ENCODE measurements at regions not wholly inside any gene's neighbourhood (a gene's known extent, or its start where the extent isn't known, plus 50 kb on each side); places are given as distances from the start of the nearest gene placed in this dataset.

DNA sequence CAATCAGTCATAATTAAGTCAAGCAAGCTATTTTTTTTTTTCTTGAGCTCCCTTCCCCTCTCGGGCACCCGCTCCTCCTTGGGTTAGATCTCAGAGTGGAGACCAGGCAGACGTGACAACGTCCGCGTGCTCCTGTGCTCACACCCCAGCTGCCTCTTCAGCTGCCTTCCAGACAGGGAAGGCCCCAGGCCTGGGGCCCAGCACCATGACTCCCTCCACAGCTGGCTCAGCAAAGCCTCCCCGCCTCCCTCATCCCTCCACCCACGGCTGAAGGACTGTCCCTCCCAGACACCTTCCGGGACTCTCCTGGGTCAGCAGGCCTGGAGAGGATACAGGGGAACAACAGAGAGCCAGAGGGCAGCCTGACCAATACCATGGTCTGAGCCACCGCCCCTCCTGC is 87.9 kb upstream of the LINGO1 start:
- no peaks in the 10 kb centered on the region for H3K27me3 ChIP-seq
- no peaks in the 10 kb centered on the region for H3K36me3 ChIP-seq

DNA sequence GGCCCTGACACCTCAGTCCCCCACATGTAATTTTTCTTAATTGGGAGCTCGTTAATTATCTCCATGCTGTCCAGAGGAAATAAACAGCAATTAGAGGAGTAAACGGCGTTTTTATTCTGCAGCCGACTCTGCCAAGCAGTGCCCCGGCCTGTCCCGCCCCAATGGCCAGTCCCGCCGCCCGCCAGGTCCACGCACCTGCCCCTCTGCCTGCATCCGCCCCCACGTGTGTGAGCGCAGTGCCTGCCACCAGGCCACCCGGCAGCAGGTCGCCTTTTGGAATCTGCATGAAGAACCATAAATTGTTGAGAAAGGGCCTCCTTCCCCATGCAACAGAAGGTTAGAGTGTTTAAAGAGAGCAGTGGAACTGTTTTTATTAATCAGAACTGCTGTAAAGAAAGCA is 87.5 kb upstream of the LINGO1 start:
- Histone ChIP-seq H3K4me3 (no peak overlapping the region), H3K4me1 (no peaks in the 10 kb centered on the region), H3K27me3 (no peaks in the 10 kb centered on the region), H3K27ac (no peak overlapping the region), H3K36me3 (no peaks in the 10 kb centered on the region), H3K9me3 (no peaks in the 10 kb centered on the region)
- TF ChIP-seq, protein P1, sequence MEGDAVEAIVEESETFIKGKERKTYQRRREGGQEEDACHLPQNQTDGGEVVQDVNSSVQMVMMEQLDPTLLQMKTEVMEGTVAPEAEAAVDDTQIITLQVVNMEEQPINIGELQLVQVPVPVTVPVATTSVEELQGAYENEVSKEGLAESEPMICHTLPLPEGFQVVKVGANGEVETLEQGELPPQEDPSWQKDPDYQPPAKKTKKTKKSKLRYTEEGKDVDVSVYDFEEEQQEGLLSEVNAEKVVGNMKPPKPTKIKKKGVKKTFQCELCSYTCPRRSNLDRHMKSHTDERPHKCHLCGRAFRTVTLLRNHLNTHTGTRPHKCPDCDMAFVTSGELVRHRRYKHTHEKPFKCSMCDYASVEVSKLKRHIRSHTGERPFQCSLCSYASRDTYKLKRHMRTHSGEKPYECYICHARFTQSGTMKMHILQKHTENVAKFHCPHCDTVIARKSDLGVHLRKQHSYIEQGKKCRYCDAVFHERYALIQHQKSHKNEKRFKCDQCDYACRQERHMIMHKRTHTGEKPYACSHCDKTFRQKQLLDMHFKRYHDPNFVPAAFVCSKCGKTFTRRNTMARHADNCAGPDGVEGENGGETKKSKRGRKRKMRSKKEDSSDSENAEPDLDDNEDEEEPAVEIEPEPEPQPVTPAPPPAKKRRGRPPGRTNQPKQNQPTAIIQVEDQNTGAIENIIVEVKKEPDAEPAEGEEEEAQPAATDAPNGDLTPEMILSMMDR (IDR thresholded peaks at IDR 0.05): no peak
- no peak for DNase-seq (ENCODE audit: low spot score)

More for the DNA sequence above, 87.9 kb upstream of the LINGO1 start:
- Histone ChIP-seq H3K9me3 (no peaks in the 10 kb centered on the region), H3K27ac (no peak overlapping the region), H3K4me1 (no peaks in the 10 kb centered on the region), H3K4me3 (no peak overlapping the region)
- TF ChIP-seq, protein P1 (IDR thresholded peaks at IDR 0.05): no peak
- DNase-seq (ENCODE audit: low spot score): no peak

DNA sequence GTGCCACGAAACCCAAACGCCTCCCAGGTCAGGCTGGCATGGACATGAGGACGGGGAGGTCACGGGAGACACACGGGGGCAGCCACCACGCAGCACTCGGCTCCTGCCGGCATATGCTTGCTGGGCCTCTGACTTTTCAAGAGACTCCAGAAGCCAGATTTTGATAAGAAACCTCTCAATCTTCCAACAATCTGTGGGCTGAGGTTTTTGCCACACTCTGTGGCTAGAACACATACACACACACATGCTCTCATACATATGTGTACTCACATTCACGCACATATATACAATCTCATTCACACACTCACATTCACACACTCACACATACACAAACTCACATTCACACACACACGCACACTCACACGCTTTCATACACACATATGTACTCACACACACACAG is 86.7 kb upstream of the LINGO1 start:
- Histone ChIP-seq H3K27ac (no peak overlapping the region), H3K27me3 (no peaks in the 10 kb centered on the region), H3K36me3 (no peaks in the 10 kb centered on the region), H3K4me3 (no peak overlapping the region), H3K9me3 (no peaks in the 10 kb centered on the region), H3K4me1 (no peaks in the 10 kb centered on the region)
- TF ChIP-seq, protein P1 (IDR thresholded peaks at IDR 0.05): no peak
- no peak for DNase-seq (ENCODE audit: low spot score)

DNA sequence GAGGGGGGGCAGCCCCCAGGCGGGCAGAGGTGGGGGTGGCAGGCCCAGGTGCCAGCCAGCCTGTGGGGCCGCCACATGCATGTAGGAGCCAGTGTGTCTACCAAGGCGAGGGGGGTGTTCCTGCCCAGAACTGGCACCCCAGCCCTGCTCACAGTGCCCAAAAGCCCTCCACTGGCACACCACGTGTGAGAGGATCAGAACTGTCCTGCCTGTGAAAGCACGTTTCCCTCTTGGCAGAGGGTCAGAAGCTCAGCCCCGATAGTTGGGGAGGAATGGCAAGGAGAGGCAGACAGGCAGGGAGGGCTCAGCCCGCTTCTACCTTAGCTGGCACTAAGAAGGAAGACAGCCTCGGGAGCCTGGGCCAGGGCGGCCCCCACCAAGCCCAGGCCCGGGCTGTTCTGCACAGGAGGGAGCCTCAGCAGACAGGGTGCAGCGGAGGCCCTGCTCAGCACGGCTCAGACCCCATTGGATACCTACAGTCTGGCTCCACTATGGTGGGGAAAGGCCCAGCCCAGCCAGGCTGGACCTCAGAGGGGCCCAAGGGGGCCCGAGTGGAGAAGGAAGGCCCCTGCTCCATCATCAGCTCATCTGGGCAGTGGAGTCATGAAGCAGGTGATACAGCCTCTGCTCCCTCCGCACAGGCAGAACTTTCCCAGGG is 84.8 kb upstream of the LINGO1 start:
- H3K4me3 ChIP-seq: no peak overlapping the region
- DNase-seq (ENCODE audit: low spot score): no peak
- H3K27ac ChIP-seq: no peak overlapping the region
- TF ChIP-seq, protein P1 (IDR thresholded peaks at IDR 0.05): no peak
- no peaks in the 10 kb centered on the region for H3K4me1 ChIP-seq
- no peaks in the 10 kb centered on the region for H3K9me3 ChIP-seq
- H3K36me3 ChIP-seq: no peaks in the 10 kb centered on the region
- no peaks in the 10 kb centered on the region for H3K27me3 ChIP-seq

DNA sequence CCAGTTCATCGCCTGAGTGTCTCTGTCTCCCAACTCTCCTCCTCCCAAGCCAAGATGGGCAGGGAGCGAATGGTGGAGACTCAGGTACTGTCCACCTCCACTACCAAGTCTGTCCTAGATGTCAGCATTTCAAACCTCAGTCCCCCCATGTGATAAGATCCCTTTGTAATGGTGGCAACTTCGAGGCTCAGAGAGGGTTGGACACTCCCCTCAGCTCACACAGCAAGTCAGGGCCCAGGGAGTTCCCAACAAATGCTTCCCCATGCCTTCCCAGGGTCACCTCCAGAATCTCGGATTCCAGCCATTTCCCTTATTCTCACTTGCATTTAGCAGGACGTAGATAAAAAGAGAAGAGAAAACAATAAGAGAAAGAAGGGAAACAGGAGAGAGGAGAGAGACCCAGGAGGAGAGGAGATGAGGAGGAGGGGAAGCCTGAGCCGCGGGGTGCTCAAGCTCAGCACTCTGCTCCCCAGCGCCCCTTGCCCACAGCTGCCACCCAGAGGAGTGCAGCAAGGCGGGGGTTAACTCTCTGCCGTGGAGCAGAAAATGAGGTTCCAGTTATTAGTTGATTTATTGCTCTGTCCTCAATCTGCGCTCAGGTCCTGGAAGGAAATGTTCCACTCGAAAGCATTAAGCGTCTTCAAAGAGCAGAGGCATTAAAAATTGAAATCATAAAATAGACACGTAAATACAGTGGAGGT is 84.1 kb upstream of the LINGO1 start:
- H3K27me3 ChIP-seq: no peaks in the 10 kb centered on the region
- H3K9me3 ChIP-seq: no peaks in the 10 kb centered on the region
- no peak overlapping the region for H3K27ac ChIP-seq
- no peak overlapping the region for H3K4me3 ChIP-seq
- no peak for DNase-seq (ENCODE audit: low spot score)
- TF ChIP-seq, protein P1 (IDR thresholded peaks at IDR 0.05): no peak
- H3K4me1 ChIP-seq: no peaks in the 10 kb centered on the region
- no peaks in the 10 kb centered on the region for H3K36me3 ChIP-seq
